22Rv1 (cell line): ENCODE measurements at regions not wholly inside any gene's neighbourhood (a gene's known extent, or its start where the extent isn't known, plus 50 kb on each side); places are given as distances from the start of the nearest gene placed in this dataset.

Experiments used
- H3K27ac ChIP-seq: fragments of 450-650 bp; 2 replicates; pipeline ENCODE4 v1.5.1; 2017
- CTCF ChIP-seq: fragments of 450-650 bp; IDR thresholded peaks from 2 replicates; pipeline ENCODE4 v1.5.1; 2017; ENCODE audit warnings: mild to moderate bottlenecking
- ZFX ChIP-seq: fragments of 450-650 bp; IDR thresholded peaks from 2 replicates; pipeline ENCODE4 v1.6.1; 2017; ENCODE audit warnings: antibody characterized with exemption, borderline replicate concordance

DNA sequence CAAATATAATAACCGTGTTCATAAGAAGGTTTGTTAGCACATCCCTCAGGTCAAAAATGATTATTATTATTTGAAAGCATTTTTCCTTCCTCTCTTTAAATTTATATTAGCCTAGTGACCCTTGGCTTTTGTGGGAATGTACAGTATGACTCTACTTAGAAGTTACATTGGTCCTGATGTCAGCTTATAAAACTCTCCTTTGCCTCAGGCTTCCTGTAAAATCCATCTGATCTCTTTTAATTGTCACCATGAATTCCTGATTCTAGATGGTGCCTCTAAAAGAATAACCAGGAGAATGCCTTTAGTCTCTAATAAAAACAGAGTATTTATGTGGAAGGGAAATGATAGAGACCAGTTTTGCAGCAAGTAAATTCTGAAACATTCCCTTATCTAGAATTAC lies 1134.4 kb downstream of the XPNPEP1 start:
- no peak overlapping the region for H3K27ac ChIP-seq
- TF ChIP-seq CTCF (no peak), ZFX (no peak)

GRCh38 chr10:108787932-108788331 lies 1135.4 kb downstream of the XPNPEP1 start:
- no peak overlapping the region for H3K27ac ChIP-seq
- no peak for TF ChIP-seq CTCF
- no peak for TF ChIP-seq ZFX

- TF ChIP-seq CTCF (no peak), ZFX (no peak)
- H3K27ac ChIP-seq, result no peak overlapping the region
Observed at GRCh38 chr10:108785011-108785410, 1138.3 kb downstream of the XPNPEP1 start.

DNA sequence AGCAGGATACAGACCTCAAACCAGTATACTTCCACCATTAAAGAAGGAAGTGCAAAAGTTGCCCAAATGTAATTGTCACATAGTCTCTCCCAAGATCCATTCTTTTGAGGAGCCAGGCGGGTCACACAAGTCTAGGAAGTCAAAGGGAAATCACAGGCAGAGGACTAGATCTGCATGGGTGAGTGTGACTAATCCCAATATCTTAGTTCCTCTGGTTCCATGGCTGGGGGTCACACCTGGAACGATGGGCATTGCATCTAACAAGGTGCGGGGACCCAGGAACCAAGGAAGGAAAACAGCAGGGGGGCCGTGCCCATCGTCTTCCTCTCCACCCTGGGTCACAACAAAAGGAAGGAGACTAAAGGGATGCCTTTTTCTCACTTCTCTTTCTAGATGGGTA lies 1138.8 kb downstream of the XPNPEP1 start:
- TF ChIP-seq ZFX, result no peak
- no peak for TF ChIP-seq CTCF
- no peak overlapping the region for H3K27ac ChIP-seq

DNA sequence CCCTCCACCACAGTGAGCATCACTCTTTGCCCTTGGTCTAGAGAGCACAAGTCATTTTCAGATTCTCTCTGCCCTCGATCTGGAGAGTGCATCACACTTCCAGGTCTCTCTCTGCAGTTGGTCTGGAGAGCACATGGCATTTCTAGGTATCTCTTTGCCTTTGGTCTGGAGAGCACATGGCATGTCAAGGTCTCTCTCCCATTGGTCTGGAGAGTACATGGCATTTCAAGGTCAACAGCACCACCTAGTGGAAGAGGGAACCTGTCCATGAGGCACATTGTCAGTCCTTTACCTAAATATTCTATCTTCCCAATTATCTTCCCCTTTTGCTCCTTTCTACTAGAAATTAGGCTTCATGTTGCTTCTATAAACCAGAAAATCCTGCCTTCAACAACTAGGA lies 1139.4 kb downstream of the XPNPEP1 start:
- no peak for TF ChIP-seq ZFX
- peak; percentile 60 for TF ChIP-seq CTCF
- H3K27ac ChIP-seq, result no peak overlapping the region

GRCh38 chr10:108782411-108782810 lies 1140.9 kb downstream of the XPNPEP1 start:
- TF ChIP-seq ZFX, result no peak
- no peak for TF ChIP-seq CTCF
- no peak overlapping the region for H3K27ac ChIP-seq

GRCh38 chr10:108779501-108779900 lies 1143.8 kb downstream of the XPNPEP1 start:
- TF ChIP-seq CTCF (no peak), ZFX (no peak)
- no peak overlapping the region for H3K27ac ChIP-seq
